ENCODE measurements at regions not wholly inside any gene's neighbourhood (a gene's known extent, or its start where the extent isn't known, plus 50 kb on each side); places are given as distances from the start of the nearest gene placed in this dataset.

GRCh38 chr4:136755531-136755916, 776.8 kb downstream of the PCDH18 start:
- H3K27ac ChIP-seq: no peak overlapping the region
- TF ChIP-seq, protein P1, sequence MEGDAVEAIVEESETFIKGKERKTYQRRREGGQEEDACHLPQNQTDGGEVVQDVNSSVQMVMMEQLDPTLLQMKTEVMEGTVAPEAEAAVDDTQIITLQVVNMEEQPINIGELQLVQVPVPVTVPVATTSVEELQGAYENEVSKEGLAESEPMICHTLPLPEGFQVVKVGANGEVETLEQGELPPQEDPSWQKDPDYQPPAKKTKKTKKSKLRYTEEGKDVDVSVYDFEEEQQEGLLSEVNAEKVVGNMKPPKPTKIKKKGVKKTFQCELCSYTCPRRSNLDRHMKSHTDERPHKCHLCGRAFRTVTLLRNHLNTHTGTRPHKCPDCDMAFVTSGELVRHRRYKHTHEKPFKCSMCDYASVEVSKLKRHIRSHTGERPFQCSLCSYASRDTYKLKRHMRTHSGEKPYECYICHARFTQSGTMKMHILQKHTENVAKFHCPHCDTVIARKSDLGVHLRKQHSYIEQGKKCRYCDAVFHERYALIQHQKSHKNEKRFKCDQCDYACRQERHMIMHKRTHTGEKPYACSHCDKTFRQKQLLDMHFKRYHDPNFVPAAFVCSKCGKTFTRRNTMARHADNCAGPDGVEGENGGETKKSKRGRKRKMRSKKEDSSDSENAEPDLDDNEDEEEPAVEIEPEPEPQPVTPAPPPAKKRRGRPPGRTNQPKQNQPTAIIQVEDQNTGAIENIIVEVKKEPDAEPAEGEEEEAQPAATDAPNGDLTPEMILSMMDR (IDR thresholded peaks at IDR 0.05): no peak
- TF ChIP-seq ZFX (IDR thresholded peaks at IDR 0.05; ENCODE audit: borderline replicate concordance): no peak

GRCh38 chr4:136754810-136755530, 777.3 kb downstream of the PCDH18 start:
- TF ChIP-seq ZFX (IDR thresholded peaks at IDR 0.05; ENCODE audit: borderline replicate concordance): no peak
- TF ChIP-seq, protein P1 (IDR thresholded peaks at IDR 0.05): no peak
- H3K27ac ChIP-seq: no peak overlapping the region

DNA sequence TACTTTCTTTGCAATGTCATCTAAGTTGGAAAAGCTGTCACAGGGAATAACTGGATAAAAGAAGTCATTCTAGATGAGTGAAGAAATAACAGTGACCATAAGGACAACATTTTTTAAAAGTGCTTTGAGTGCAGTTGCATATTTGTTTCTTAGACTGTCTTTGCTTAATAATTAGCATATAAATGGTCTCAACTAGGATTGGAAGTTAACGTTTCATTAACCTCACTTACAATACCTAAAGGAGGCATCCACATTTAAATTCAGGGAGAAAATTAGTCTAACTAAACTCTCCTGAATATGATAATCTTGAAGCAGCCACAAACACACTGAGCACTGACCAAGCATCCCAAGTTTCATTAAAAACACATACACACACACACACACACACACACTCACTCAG, 780.7 kb downstream of the PCDH18 start:
- H3K27ac ChIP-seq: no peak overlapping the region
- TF ChIP-seq, protein P1 (IDR thresholded peaks at IDR 0.05): no peak
- no peak for TF ChIP-seq ZFX (IDR thresholded peaks at IDR 0.05; ENCODE audit: borderline replicate concordance)

- no peak overlapping the region for H3K27ac ChIP-seq
- no peak for TF ChIP-seq ZFX (IDR thresholded peaks at IDR 0.05; ENCODE audit: borderline replicate concordance)
- TF ChIP-seq, protein P1 (IDR thresholded peaks at IDR 0.05): no peak
Observed at GRCh38 chr4:136750897-136751296, 781.4 kb downstream of the PCDH18 start.

GRCh38 chr4:136749989-136750388, 782.3 kb downstream of the PCDH18 start:
- H3K27ac ChIP-seq: no peak overlapping the region
- TF ChIP-seq ZFX (IDR thresholded peaks at IDR 0.05; ENCODE audit: borderline replicate concordance): no peak
- TF ChIP-seq, protein P1 (IDR thresholded peaks at IDR 0.05): no peak

DNA sequence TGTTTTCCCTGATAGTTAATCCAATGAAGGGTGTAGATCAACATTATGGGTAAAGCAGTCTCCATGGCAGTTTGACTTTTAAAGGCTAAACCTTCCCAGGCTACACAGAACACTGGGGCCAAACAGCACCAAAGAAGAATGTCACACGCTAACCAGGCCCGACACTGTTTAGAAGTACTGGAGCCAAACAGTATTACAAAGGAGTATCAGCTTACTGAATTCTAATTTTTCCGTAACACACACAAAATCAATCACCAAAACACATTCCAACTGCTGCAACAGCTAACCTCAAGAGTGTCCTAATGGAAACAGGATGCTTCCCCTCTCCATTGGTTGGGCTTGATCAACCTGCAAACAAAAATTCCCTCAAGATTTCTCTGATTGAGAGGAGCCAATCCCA, 783.5 kb downstream of the PCDH18 start:
- no peak for TF ChIP-seq ZFX (IDR thresholded peaks at IDR 0.05; ENCODE audit: borderline replicate concordance)
- TF ChIP-seq, protein P1 (IDR thresholded peaks at IDR 0.05): no peak
- H3K27ac ChIP-seq: no peak overlapping the region

DNA sequence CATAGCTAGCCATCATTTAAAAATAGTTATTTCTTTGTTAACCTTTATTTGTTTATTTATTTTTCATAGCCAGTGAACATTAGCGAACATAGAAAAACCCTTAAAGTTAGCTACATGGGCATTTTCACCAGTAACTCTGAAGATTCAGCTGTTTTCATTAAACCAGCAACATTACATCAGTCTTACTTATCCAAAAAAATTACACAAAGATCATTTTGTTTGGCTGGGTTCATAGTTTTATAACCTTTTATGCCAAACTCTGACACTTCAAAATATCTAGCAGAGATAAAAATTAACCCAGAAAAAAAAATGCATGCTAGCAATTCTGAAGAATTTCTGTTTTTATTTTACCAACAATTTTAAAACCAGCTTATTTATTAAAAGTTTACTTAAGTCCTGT, 784.1 kb downstream of the PCDH18 start:
- TF ChIP-seq ZFX (IDR thresholded peaks at IDR 0.05; ENCODE audit: borderline replicate concordance): no peak
- TF ChIP-seq, protein P1 (IDR thresholded peaks at IDR 0.05): no peak
- no peak overlapping the region for H3K27ac ChIP-seq
